Liver (tissue), 3 donors: ENCODE measurements at regions not wholly inside any gene's neighbourhood (a gene's known extent, or its start where the extent isn't known, plus 50 kb on each side); places are given as distances from the start of the nearest gene placed in this dataset.

Experiments
- CTCF ChIP-seq: fragments of 150-350 bp; IDR thresholded peaks from 2 replicates; pipeline ENCODE4 v1.5.1; 2017; ENCODE audit warnings: improper control_type of control experiment, low read depth, low read length; ENCODE audit not compliant: missing input control
- FOXA2 ChIP-seq: IDR thresholded peaks from 2 replicates; pipeline ENCODE4 v1.6.1; 2016; ENCODE audit warnings: antibody characterized with exemption
- HNF4A ChIP-seq, 2 donors: conservative IDR thresholded peaks; 2 replicates each; pipeline ENCODE4 v1.6.1; 2016; ENCODE audit warnings: antibody characterized with exemption in 2 of 2, mild to moderate bottlenecking in 2 of 2
- RAD21 ChIP-seq, 2 donors: IDR thresholded peaks; 2 replicates each; pipeline ENCODE4 v1.6.1; 2016; ENCODE audit warnings: antibody characterized with exemption in 2 of 2, mild to moderate bottlenecking in 2 of 2
- REST ChIP-seq: IDR thresholded peaks from 2 replicates; pipeline ENCODE4 v1.6.1; 2016; ENCODE audit warnings: antibody characterized with exemption, mild to moderate bottlenecking
- RXRA ChIP-seq, 2 donors: IDR thresholded peaks; 2 replicates each; pipeline ENCODE4 v1.6.1; 2017 to 2018; ENCODE audit warnings: antibody characterized with exemption in 2 of 2, mild to moderate bottlenecking in 1 of 2
- TAF1 ChIP-seq: conservative IDR thresholded peaks from 2 replicates; pipeline ENCODE4 v1.6.1; 2016; ENCODE audit warnings: antibody characterized with exemption, mild to moderate bottlenecking
- YY1 ChIP-seq: IDR thresholded peaks from 2 replicates; pipeline ENCODE4 v1.6.1; 2016; ENCODE audit warnings: antibody characterized with exemption, mild to moderate bottlenecking
- ZBTB33 ChIP-seq: IDR thresholded peaks from 2 replicates; pipeline ENCODE4 v1.6.1; 2016; ENCODE audit warnings: antibody characterized with exemption
- donor health status: healthy.
- donor health status: healthy.

GRCh38 chr3:82236257-82236656 is 474.8 kb upstream of the GBE1 start:
- TF ChIP-seq TAF1 (no peak), RXRA (IDR thresholded peaks at IDR 0.05) (no peak), CTCF (no peak), RAD21 (IDR thresholded peaks at IDR 0.05) (no peak), FOXA2 (no peak), REST (no peak), HNF4A (conservative IDR thresholded peaks at IDR 0.05) (no peak), YY1 (no peak), ZBTB33 (no peak)
